Stimulated activated CD4-positive, alpha-beta T cell treated with anti-CD3 and anti-CD28 coated beads, Interleukin-2, amount 100 ng/mL, for 24 hours (primary cell): ENCODE measurements at regions not wholly inside any gene's neighbourhood (a gene's known extent, or its start where the extent isn't known, plus 50 kb on each side); places are given as distances from the start of the nearest gene placed in this dataset.

ENCODE experiments used
- DNase-seq, 2 donors: peaks; one replicate each; pipeline ENCODE4 v3.0.0-alpha.2; 2020

- DNase-seq = no peak
Observed at GRCh38 chr6:137737836-137738596, 129.0 kb upstream of the TNFAIP3 start.

GRCh38 chr6:137738931-137739504 lies 128.0 kb upstream of the TNFAIP3 start:
- DNase-seq = no peak

GRCh38 chr6:137739544-137739943 lies 127.5 kb upstream of the TNFAIP3 start:
- no peak for DNase-seq

- no peak for DNase-seq
Observed at GRCh38 chr6:137740091-137740755, 126.8 kb upstream of the TNFAIP3 start.

GRCh38 chr6:137740967-137741761 lies 125.9 kb upstream of the TNFAIP3 start:
- no peak for DNase-seq

GRCh38 chr6:137743493-137743892 lies 123.6 kb upstream of the TNFAIP3 start:
- DNase-seq = no peak

- no peak for DNase-seq
Observed at GRCh38 chr6:137744877-137745276, 122.2 kb upstream of the TNFAIP3 start.

GRCh38 chr6:137745321-137745720 lies 121.7 kb upstream of the TNFAIP3 start:
- no peak for DNase-seq

- DNase-seq = no peak
Observed at GRCh38 chr6:137746264-137746663, 120.8 kb upstream of the TNFAIP3 start.

GRCh38 chr6:137749696-137750211 lies 117.3 kb upstream of the TNFAIP3 start:
- DNase-seq = no peak

- no peak for DNase-seq
Observed at GRCh38 chr6:137750297-137750696, 116.8 kb upstream of the TNFAIP3 start.

GRCh38 chr6:137751768-137752560 lies 115.1 kb upstream of the TNFAIP3 start:
- no peak for DNase-seq

GRCh38 chr6:137754366-137754765 lies 112.7 kb upstream of the TNFAIP3 start:
- DNase-seq = no peak

GRCh38 chr6:137754866-137755265 lies 112.2 kb upstream of the TNFAIP3 start:
- no peak for DNase-seq

- no peak for DNase-seq
Observed at GRCh38 chr6:137755284-137755683, 111.8 kb upstream of the TNFAIP3 start.

- no peak for DNase-seq
Observed at GRCh38 chr6:137756788-137757187, 110.3 kb upstream of the TNFAIP3 start.

- DNase-seq = no peak
Observed at GRCh38 chr6:137758661-137759060, 108.4 kb upstream of the TNFAIP3 start.

GRCh38 chr6:137759624-137760023 lies 107.4 kb upstream of the TNFAIP3 start:
- no peak for DNase-seq

GRCh38 chr6:137761072-137761471 lies 106.0 kb upstream of the TNFAIP3 start:
- no peak for DNase-seq

- no peak for DNase-seq
Observed at GRCh38 chr6:137761487-137761886, 105.6 kb upstream of the TNFAIP3 start.

- DNase-seq = no peak
Observed at GRCh38 chr6:137762168-137763090, 104.6 kb upstream of the TNFAIP3 start.
